ENCODE measurements at regions not wholly inside any gene's neighbourhood (a gene's known extent, or its start where the extent isn't known, plus 50 kb on each side); places are given as distances from the start of the nearest gene placed in this dataset.

GRCh38 chr6:11894212-11894611, 115.6 kb upstream of the ADTRP start:
- TF ChIP-seq REST (IDR thresholded peaks at IDR 0.05; ENCODE audit: insufficient read depth in 1 of 2, low read depth in 2 of 2, low read length in 2 of 2) (no peak), TAF1 (IDR thresholded peaks at IDR 0.05; ENCODE audit: borderline replicate concordance, insufficient read depth, low read length) (no peak), POLR2AphosphoS5 (IDR thresholded peaks at IDR 0.05; ENCODE audit: low read depth, low read length) (no peak), SIN3A (IDR thresholded peaks at IDR 0.05; ENCODE audit: borderline replicate concordance, insufficient read depth, low read length) (no peak)
